Breast epithelium (tissue), 3 donors: ENCODE measurements at regions not wholly inside any gene's neighbourhood (a gene's known extent, or its start where the extent isn't known, plus 50 kb on each side); places are given as distances from the start of the nearest gene placed in this dataset.

Source experiments
- POLR2AphosphoS5 ChIP-seq, 3 donors: sonication (generic); formaldehyde crosslinking; IDR thresholded peaks; one replicate each; pipeline ENCODE4 v1.6.1; 2017; ENCODE audit warnings: antibody characterized with exemption in 3 of 3
- TF ChIP-seq, protein P1 (sequence below), 3 donors: fragments of 450-650 bp; IDR thresholded peaks; one replicate each; pipeline ENCODE4 v1.5.1; 2016 to 2017; ENCODE audit warnings: antibody characterized with exemption in 3 of 3, mild to moderate bottlenecking in 3 of 3, moderate library complexity in 3 of 3

DNA sequence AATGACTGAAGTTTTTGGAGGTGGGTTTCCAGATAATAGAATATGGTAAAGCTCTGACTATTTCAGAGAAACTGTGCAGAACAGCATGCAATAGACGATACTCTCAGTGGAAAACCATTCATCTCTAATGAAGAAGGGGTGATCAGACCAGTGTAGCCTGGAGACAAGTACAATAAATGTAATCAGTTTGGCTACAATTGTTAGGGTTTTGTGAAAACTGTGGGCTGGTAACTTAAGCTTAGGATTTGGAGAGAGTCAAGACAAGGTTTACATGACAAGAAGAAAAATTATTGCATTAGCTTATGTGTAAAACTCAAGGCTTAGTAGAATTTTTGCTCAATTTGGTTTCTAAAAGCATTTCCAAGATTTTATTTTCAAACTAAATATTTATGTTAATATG lies 241.5 kb upstream of the ANKRD50 start:
- TF ChIP-seq POLR2AphosphoS5 (IDR thresholded peaks at IDR 0.05) = no peak
- TF ChIP-seq, protein P1, sequence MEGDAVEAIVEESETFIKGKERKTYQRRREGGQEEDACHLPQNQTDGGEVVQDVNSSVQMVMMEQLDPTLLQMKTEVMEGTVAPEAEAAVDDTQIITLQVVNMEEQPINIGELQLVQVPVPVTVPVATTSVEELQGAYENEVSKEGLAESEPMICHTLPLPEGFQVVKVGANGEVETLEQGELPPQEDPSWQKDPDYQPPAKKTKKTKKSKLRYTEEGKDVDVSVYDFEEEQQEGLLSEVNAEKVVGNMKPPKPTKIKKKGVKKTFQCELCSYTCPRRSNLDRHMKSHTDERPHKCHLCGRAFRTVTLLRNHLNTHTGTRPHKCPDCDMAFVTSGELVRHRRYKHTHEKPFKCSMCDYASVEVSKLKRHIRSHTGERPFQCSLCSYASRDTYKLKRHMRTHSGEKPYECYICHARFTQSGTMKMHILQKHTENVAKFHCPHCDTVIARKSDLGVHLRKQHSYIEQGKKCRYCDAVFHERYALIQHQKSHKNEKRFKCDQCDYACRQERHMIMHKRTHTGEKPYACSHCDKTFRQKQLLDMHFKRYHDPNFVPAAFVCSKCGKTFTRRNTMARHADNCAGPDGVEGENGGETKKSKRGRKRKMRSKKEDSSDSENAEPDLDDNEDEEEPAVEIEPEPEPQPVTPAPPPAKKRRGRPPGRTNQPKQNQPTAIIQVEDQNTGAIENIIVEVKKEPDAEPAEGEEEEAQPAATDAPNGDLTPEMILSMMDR (IDR thresholded peaks at IDR 0.05) = no peak
